GM21360 (cell line): ENCODE measurements at regions not wholly inside any gene's neighbourhood (a gene's known extent, or its start where the extent isn't known, plus 50 kb on each side); places are given as distances from the start of the nearest gene placed in this dataset.

Experiments used
- ATAC-seq: cut with Tn5 transposase; IDR thresholded peaks from one replicate; pipeline ENCODE4 v1.9.1; 2021; ENCODE audit warnings: mild to moderate bottlenecking, moderate library complexity; ENCODE audit not compliant: unreplicated experiment

DNA sequence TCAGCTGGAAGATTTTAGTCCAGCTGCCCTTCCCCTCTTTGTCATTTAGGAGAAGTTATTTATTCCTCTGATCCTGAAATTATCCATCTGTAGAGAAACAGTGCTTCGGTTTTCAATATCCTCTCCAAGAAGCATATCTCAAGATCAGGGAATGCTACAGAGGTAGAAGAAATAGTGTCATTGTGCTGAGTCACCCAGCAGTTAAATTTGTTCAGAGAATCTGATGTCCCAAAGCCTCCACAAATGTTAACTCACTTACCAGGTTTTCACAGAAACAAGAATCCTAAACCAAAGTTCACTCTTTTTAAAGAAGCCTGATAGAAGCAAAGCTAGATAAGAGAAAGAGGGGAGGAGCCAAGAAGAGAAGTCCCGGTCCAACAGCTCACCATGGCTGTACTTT lies 480.7 kb upstream of the GYPC start:
- no peak for ATAC-seq

DNA sequence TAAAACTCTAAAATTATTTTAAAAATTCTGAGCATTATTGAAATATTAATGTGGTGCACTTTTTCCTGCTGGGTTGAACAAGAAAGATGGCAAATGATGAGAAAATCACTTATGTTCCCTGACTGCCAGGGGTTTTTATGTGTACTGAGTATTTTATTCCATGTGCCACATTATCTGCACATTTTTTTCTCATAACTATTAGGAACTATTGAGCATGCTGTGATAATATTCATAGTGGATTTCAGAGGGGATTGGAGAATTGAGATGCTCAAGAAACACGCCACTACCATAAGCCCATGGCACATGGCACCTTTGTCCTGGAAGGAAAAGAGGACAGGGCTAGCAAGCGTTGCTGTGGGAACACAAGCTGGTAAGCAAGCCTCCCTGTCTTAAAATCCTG lies 478.5 kb upstream of the GYPC start:
- ATAC-seq, result no peak

DNA sequence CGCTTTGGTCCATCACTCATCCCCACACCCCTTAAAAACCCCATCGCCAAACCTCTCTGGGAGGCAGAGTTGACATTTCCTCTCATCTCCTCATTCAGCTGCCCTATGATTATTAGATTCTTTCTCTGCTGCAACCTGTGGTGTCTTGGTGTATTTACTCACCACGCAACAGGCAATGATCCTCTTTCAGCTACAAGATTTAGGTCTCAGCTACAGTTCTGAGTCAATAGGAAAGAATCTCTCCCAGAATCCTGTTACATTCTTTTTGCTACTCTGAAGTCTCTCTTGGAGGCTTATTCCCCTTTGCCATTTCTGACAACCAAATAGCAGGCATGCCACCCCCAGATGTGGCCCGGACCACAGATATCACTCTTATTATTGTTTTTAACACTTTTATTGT lies 468.3 kb upstream of the GYPC start:
- ATAC-seq, result no peak

DNA sequence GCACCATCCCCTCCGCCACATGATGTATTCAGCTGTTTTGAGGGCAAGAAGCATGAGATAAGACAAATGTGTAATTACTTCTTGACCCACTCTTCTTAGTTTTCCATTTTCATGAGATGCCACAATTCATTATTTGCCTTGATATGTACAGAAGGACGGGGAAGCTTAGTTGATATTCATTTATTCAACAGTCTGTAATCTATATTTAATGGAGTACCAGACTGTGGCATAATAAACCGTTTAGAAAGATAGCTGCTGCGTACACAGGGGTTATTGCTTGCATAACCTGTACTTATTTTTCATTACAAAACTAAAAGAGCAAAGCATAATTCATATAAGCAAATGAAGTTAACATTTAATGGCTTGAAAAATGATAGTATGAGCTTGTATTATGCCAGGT lies 466.4 kb upstream of the GYPC start:
- no peak for ATAC-seq

DNA sequence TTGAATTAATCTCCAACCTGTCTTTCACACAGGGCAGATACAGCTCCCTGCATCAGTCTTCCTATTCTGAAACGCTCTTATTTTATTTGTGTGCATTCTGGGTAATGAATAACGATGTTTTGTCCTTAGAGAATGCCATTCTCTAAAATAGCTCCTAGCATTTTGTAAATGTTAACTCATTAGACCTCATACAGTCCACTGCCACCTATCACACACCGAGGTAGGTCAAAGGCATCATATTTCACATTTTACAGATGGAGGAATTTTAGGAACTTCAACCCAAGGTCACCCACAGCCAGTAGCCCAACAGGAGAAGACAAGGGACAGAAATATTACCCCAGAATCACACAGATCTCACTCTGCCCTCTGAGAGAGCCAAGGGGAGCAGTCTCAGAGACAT lies 455.4 kb upstream of the GYPC start:
- ATAC-seq, result no peak

DNA sequence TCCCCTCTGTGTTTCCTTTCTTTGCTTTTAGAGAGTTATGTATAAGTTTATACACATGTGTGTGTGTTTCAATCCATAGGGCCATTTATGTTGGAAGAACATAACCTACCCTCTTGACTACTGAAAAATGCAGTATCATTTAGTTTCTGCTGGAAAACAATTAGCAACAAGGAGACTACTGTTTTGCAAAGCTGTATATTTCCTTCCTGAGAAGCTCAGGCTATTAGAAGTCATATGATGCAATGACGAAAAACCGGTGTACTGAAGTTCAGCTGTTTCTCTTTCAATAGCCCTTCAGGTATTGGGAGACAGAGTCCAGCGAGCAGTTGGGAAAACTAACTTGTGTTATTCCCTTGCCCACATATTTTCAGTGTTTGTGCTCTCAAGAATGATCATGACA lies 447.7 kb upstream of the GYPC start:
- ATAC-seq, result no peak

DNA sequence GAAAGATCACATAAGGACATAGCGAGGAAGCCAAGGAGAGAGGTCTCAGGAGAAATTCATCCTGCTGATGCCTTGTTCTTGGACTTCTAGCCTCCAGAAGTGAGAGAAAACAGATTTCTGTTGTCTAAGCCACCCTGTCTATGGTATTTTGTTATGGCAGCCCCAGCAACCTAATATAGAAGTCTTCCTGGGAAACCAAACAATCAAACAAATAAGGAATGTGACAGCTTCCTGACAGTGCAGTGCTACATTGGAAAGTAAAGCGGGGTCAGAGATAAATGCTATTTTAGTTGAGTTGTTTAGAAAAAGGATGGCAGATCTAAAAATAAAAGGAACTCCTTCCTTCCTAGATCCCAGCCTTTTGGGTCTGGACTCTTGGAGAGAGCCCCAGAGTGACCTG lies 443.2 kb upstream of the GYPC start:
- ATAC-seq, result no peak

DNA sequence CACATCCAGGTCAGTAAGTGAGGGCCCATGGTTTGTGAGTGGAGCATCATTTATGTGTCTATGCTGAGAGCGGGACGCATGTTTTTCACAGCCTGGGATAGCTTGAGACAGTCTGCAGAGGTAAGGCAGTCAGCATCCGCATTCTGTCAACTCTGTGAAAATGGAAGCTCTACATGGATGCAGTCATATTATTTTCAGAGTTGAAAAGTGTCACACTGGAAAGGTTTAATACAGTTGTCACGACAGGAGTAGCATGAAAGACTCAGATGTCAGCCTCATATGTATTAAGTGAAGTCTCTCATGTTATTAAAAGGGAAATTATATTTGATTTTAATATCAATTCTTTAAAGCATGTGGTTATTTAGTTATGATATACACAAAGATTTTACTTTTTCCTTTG lies 436.9 kb upstream of the GYPC start:
- ATAC-seq, result no peak

DNA sequence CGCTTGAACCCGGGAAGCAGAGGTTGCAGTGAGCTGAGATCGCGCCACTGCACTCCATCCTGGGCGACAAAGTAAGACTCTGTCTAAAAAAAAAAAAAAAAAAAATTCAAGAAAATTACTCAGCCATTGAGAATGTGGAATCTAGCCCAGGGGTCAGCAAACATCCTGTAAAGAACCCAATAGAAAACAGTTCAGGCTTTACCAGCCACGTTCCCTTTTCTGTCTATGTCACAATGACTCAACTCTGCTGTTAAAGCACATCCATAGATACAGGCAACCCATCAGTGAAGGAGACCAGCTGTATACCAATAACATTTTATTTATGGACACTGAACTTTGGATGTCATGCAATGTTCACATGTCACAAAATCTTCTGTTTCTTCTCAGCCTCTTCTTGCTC lies 435.6 kb upstream of the GYPC start:
- ATAC-seq, result no peak

DNA sequence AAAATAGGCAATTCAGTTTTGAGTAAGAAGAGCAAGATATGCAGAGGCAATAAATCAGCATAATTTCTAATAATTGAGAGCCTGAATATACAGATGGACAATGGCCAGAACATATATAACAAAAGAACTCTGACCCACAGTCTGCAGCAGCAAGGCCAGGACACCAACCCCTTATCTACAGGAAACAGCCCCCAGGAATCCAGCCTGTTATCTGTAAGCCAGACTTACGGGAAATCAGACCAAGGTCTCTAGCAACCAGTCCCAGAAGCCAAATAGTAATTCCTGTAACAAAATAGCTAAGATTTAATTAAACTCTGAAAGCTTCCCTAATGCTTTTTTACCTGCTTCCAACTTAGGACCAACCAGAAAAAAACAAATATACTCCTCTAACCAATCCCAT lies 434.5 kb upstream of the GYPC start:
- ATAC-seq, result no peak

DNA sequence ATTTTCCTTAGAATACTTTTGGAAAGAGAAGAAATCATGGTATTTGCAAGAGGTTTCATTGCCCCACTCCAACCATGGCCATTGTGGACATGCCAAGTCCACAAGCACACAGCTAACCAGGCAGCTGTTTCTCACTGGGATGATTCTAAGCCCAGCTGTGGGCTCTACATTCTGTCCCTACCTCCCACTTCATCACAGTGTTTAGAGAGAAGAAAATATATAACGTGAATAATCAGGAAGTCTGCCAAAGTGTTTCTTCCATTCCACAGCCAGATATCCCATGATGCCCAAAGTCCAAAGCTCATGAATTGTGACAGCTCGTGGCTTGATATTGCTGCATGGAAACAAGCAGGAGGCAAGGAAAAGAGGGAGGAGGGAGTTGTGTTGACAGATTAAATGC lies 433.7 kb upstream of the GYPC start:
- no peak for ATAC-seq

DNA sequence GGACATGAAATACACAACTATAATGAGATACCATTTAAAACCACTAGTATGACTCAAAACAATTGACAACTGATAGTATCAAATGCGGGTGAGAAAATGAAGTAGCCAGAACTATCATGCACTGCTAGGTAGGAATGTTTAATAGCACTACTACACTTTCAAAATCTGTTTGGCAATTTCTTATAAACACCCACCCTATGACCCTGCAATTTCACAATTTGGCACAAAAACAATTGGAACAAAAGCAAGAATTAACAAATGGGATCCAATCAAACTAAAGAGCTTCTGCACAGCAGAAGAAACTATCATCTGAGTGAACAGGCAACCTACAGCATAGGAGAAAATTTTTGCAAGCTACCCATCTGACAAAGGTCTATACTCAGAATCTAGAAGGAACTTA lies 431.2 kb upstream of the GYPC start:
- no peak for ATAC-seq

DNA sequence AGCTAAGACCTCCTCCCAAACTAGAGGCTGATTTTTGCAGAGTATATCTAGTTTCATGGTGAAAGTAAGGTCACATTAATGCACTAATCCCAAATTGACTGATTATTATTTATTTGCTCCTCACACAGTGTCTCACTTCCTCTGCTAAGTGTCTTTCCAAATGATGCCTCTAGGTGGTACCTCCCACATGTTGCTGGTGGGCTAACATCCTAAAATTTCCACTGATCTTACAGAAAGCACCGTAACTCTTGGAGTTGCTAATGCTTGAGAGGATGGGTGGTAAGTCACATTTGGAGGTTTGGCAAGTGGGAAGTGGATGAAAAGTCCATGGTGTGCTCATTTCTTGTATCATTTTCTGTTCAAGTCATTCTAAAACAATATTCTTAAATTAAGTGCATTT lies 428.7 kb upstream of the GYPC start:
- no peak for ATAC-seq

DNA sequence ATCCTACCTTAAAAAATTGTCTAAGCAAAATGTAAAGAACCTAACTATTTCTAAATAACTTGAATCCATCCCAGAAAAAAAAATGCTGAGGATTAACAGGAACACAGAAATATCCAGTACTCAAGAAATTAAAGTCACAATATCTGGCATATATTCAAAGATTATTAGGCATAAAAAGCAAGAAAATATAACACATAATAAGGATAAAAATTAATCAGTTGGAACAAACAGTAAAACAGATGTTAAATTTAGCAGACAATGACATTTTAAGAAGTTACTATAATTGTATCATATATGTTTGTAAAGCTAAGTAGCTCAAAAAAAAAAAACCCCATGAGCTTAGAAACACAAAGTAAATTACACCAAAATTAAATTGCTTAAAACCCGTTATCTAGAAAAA lies 427.4 kb upstream of the GYPC start:
- no peak for ATAC-seq

DNA sequence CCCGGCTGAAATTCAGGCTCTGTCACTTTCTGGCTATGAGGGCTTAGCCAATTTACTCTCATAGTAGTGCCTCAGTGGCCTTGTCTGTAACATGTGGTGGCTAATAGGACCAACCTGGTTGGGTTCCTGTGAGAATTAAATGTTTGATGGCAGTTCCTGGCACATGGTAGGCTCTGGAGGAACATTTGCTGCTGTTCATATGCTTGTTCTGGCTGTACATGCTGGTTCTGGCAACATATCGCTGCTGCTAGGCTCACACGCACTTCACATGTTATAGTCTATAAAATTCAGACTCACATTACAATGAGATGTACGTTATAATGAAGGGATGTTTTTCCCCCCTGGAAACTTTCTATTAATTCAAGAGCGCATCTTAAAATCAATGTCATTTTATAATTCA lies 417.7 kb upstream of the GYPC start:
- no peak for ATAC-seq

DNA sequence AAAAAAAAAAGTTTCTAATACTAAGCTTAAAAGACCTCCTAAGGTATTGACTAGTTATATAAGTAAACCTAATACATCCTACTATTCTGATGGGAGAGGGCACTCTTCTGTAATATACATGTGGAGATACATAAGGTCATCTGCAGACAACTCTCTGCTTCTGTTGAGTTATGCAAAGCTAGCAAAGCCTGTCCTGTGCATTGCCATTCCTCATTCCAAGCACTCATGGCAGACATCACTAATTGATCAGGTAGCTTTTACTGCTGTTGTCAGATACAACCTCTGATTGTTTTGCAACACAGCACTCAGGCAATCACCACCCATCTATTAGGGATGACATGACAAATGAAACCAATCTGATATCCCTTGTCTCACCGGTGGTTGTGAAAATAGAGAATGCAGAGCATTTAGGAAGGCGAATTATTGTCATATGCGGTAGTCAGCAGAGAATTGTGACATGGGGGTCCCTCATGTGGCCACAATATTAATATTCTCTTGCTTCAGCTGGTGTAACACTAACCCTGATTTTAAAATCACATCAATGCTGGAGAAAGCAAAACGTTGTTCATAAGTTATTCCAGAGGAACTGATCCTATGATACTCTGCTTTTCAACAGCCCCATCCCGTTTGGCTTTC lies 416.5 kb upstream of the GYPC start:
- no peak for ATAC-seq

DNA sequence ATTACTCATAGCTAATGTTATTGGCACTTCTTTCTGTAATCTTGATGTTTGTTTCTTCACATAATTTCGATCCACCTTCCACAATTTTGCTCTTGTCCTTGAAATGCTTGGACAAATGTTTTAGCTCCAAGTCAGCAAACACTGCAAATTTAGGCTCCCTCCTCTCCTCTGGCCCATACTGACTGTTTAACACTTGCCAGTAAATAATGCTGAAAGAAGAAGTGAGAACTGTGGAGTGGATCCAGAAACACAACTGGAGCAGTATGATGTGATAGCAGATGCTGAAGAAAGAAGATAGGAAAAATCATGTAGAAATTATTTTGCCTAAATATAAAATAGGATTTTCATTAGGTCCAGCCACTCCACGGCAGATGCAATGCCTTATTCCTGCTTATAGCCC lies 415.0 kb upstream of the GYPC start:
- ATAC-seq, result no peak

DNA sequence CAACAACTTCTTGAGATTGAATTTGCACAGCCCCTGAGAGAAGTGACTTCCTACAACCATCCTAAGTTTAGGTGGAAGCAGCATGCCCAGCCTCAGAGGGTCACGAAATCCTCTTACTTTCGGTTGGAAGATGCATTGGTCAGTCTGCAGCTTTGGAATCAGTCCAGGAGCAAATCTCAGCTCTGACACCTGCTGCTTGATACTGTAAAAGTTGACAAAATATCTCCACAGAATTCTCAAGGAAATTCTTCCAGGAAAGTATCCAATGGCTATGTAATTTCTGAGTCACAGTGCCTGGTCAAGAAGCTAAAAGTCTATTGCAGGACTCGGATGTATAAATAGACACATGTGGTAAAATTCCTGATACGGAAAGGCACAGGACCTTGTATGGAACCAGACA lies 414.5 kb upstream of the GYPC start:
- ATAC-seq, result no peak

DNA sequence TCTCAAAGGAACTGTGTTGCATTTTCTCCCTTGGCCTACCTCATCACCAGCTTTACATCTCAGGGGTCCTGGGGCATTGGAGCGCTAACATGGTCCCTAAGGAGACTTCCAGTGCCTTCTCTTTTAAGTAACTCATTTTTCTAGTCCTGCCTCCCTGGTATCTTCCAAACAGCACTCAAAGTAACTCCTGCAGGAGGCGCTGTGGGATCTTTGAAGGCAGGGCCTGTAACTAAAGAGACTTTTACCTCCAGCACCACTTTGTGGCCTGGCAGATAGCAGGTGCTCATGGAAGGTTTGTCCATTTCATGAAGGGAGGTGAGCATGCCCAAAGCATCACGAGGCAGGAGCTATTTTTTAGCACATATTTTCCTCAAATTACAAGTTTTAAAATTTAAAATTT lies 411.0 kb upstream of the GYPC start:
- peak; percentile 62 for ATAC-seq

DNA sequence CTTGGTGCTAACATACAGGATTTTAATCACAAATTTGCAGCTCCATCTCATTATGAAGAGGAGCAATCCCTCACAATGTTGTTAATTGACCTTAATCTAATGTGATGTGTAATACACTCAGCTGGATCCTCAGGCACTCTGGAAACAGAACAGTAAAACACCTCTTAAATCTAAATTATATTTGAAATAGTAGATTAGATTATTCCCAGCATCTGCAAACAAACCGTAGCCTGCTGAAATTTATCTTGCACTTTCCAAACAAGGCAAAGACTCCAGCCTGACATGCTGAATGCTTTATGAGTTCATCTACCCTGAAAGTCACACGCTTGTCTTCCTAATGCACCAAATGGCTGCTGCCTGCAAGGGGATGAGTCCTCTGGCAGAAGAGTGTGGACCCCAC lies 402.3 kb upstream of the GYPC start:
- no peak for ATAC-seq

DNA sequence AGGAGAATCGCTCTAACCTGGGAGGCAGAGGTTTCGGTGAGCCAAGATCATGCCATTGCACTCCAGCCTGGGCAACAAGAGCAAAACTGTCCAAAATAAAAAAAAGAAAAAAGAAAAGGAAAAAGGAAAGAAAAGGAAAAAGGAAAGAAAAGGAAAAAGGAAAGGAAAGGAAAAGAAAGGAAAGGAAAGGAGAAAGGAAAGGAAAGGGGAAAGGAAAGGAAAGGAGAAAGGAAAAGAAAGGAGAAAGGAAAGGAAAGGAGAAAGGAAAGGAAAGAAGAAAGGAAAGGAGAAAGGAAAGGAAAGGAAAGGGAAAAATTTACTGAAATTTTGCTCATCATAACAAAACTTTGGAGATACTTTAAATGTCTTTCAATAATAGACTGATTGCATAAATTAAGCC lies 391.3 kb upstream of the GYPC start:
- no peak for ATAC-seq

DNA sequence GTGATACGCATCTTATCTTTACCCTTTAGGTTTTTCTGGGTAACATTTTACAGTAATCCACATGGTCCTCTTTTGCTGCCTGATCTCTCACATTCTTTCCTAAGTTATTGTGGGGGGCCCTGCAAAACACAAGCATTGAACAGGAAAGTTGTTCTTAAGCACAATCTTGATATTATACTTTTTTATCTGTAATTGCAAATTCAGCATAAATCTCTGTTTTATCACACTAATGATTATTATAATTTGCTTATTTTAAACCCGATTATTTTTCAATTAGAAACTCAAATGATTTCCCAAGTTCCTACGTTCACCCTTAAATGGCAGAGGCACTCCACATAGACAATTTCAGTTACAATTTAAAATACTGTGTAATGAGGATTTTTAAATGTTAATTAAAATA lies 386.0 kb upstream of the GYPC start:
- no peak for ATAC-seq

DNA sequence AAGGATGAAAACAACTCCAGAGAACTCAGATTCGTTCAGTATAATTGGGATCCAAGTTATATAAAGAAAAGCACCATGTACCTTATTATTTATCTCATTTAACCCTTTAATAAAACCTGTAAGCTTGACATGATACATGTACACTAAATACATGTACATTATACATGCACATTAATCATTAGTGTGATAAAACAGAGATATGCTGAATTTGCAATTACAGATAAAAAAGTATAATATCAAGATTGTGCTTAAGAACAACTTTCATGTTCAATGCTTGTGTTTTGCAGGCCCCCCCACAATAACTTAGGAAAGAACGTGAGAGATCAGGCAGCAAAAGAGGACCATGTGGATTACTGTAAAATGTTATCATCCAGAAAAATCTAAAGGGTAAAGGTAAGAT lies 385.4 kb upstream of the GYPC start:
- no peak for ATAC-seq

DNA sequence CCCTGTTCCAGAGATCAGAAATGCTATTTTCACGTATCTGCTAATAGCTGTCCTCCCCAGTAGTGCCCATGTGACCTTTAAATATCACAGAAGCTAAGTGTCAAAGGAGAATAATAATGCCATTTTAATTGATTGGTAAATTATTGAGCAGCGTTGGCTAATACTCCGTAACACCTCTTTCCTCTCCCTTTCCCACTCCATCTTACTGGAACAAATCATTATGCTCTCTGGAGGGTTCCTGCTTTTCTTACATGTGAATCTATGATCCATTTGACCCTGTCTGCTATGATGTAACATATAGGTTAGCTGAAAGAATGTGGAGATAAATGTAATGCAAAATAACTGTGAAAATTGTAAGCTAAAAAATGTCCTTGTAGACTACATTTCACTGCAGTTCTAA lies 383.6 kb upstream of the GYPC start:
- ATAC-seq, result no peak
